GM06990 (cell line): ENCODE measurements at regions not wholly inside any gene's neighbourhood (a gene's known extent, or its start where the extent isn't known, plus 50 kb on each side); places are given as distances from the start of the nearest gene placed in this dataset.

Experiments used
- DNase-seq: peaks from one replicate; pipeline ENCODE4 v3.0.0-alpha.2; 2011; ENCODE audit not compliant: insufficient read length; ENCODE audit errors: extremely low read depth
- H3K27me3 ChIP-seq: replicated peaks from 2 replicates; pipeline ENCODE4 v1.6.0; 2011; ENCODE audit warnings: low read length; ENCODE audit not compliant: control insufficient read depth, insufficient read depth
- H3K36me3 ChIP-seq: 2 replicates; pipeline ENCODE4 v1.5.1; 2011; ENCODE audit warnings: low read length; ENCODE audit not compliant: control insufficient read depth, insufficient read depth
- H3K4me3 ChIP-seq: replicated peaks from 2 replicates; pipeline ENCODE4 v1.5.1; 2011; ENCODE audit warnings: low read depth, mild to moderate bottlenecking, control low read depth, low read length
- CTCF ChIP-seq: IDR thresholded peaks from 2 replicates; pipeline ENCODE4 v1.5.1; 2011; ENCODE audit warnings: low read length, control low read depth, mild to moderate bottlenecking, inconsistent platforms; ENCODE audit not compliant: insufficient read depth, poor library complexity, severe bottlenecking

- Histone ChIP-seq H3K36me3 (no peaks in the 10 kb centered on the region), H3K4me3 (no peak overlapping the region), H3K27me3 (no peaks in the 10 kb centered on the region; the same call in none of the 2 replicates)
- TF ChIP-seq CTCF, result no peak
- DNase-seq, result no peak
Observed at GRCh38 chr18:10242936-10243680, 211.3 kb upstream of the APCDD1 start.

GRCh38 chr18:10244341-10244740, 210.1 kb upstream of the APCDD1 start:
- H3K36me3 ChIP-seq, result no peaks in the 10 kb centered on the region

GRCh38 chr18:10245031-10245845, 209.2 kb upstream of the APCDD1 start:
- Histone ChIP-seq H3K4me3 (no peak overlapping the region), H3K27me3 (no peaks in the 10 kb centered on the region; the same call in 1 of the 2 replicates), H3K36me3 (no peaks in the 10 kb centered on the region)
- DNase-seq, result no peak
- TF ChIP-seq CTCF, result no peak

More at GRCh38 chr18:10244341-10244740, 210.1 kb upstream of the APCDD1 start:
- no peak for DNase-seq
- no peak for TF ChIP-seq CTCF
- H3K27me3 ChIP-seq, result no peaks in the 10 kb centered on the region; the same call in none of the 2 replicates
- no peak overlapping the region for H3K4me3 ChIP-seq

- DNase-seq, result no peak
- Histone ChIP-seq H3K4me3 (no peak overlapping the region), H3K27me3 (no peaks in the 10 kb centered on the region; the same call in 1 of the 2 replicates), H3K36me3 (no peaks in the 10 kb centered on the region)
- no peak for TF ChIP-seq CTCF
Observed at GRCh38 chr18:10245846-10246175, 208.6 kb upstream of the APCDD1 start.

- TF ChIP-seq CTCF, result no peak
- no peaks in the 10 kb centered on the region; the same call in 1 of the 2 replicates for H3K27me3 ChIP-seq
- H3K36me3 ChIP-seq, result no peaks in the 10 kb centered on the region
- H3K4me3 ChIP-seq, result no peak overlapping the region
- no peak for DNase-seq
Observed at GRCh38 chr18:10247021-10247741, 207.3 kb upstream of the APCDD1 start.
